ENCODE measurements at regions not wholly inside any gene's neighbourhood (a gene's known extent, or its start where the extent isn't known, plus 50 kb on each side); places are given as distances from the start of the nearest gene placed in this dataset.
"Not testable (repeated sequence)": the region's sequence is repeated elsewhere in the genome, so short reads cannot be mapped to it uniquely, and the experiment has no call there.

DNA sequence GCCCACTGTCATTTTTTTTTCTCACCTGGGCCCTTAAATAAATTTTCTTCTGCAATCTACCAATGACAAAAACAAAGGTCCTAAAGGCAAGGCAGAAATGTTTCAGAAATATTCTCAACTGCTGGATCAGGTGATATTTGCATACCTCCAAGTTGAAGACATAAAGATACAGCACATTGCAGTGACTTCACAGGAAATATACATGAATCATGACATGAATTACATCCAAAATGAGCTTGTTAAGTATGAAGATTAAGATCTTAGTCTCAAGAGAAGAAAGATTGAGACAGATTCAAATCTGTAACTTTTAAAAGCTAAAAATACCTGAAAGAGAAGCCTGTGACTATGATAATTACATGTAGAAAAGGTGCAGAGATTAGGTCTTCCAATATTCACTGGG lies 207.8 kb downstream of the SIPA1L2 start:
- DNase-seq (ENCODE audit: low spot score) = peak; percentile 7

DNA sequence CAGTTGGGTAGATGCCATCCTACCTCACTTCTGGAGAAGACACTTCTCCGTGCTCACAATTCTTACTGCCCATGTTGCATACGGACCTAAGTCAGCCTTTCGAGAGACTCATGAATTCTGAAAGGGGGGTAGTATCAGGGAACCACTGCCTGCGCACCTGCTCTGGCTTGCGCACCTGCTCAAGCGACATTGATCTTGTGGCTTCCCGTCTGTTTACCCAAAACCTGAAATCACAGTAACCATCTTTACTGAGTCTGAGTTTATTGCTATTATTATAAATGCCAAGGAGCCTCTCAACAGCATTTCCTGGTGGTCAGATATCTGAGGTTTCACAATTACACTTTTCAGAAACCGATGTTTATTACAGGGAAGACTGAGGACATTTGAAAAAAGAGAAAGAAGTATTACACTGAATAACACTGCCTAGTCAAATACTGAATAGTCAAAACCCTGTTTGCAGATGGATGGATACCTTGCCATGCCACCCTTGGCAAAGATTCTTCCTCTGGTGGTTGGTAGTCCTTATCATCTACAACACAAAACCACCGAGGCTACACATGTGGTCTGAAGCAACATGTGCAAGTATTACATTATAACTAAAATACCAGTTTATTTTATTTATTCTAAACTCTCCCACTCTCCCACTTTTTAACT lies 208.7 kb downstream of the SIPA1L2 start:
- ChIA-PET CTCF (no interaction called here), POLR2A (ENCODE audit: low non-redundant PET) (no interaction called here)
- TF ChIP-seq, protein P1, sequence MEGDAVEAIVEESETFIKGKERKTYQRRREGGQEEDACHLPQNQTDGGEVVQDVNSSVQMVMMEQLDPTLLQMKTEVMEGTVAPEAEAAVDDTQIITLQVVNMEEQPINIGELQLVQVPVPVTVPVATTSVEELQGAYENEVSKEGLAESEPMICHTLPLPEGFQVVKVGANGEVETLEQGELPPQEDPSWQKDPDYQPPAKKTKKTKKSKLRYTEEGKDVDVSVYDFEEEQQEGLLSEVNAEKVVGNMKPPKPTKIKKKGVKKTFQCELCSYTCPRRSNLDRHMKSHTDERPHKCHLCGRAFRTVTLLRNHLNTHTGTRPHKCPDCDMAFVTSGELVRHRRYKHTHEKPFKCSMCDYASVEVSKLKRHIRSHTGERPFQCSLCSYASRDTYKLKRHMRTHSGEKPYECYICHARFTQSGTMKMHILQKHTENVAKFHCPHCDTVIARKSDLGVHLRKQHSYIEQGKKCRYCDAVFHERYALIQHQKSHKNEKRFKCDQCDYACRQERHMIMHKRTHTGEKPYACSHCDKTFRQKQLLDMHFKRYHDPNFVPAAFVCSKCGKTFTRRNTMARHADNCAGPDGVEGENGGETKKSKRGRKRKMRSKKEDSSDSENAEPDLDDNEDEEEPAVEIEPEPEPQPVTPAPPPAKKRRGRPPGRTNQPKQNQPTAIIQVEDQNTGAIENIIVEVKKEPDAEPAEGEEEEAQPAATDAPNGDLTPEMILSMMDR (conservative IDR thresholded peaks at IDR 0.05; ENCODE audit: low read depth) = no peak
- DNase-seq (ENCODE audit: low spot score) = no peak
- H3K27ac ChIP-seq = no peak overlapping the region

More for the DNA sequence above, 207.8 kb downstream of the SIPA1L2 start:
- H3K27ac ChIP-seq = no peak overlapping the region
- POLR2A ChIA-PET (ENCODE audit: low non-redundant PET) = no interaction called here
- TF ChIP-seq, protein P1 (conservative IDR thresholded peaks at IDR 0.05; ENCODE audit: low read depth) = no peak
- CTCF ChIA-PET = no interaction called here

DNA sequence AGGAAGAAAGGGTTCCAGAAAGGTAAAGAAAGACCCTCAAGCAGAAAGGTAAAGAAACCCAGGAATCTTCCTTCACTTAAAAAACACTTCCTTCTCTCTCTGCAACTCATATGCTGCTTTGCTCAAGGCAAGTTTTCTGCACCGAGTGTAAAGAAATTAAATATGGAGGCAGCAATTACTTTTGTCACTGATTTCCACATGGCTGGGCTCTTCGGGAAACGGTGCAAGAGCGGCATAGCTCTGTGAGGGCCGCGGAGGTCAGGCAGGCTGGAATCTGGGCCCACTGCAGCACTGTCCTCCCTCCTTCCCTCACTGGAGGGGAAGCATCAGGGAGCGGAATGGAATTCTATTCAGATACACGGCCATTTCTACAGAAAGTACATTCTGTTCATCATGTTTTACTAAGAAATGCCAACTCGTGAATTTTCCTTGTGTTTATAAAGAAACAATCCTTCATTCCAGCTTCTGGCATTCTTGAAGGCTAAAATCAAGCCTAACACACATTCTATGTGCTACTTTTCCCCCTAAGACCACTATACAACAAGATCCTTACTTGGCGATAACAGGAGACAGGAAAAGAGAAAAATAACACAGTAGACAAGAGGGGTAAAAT lies 212.2 kb downstream of the SIPA1L2 start:
- TF ChIP-seq, protein P1 (conservative IDR thresholded peaks at IDR 0.05; ENCODE audit: low read depth) = no peak
- ChIA-PET POLR2A (ENCODE audit: low non-redundant PET) (no interaction called here), CTCF (interaction anchor here (0.8 kb wide), 1 partner anchor 51 kb away, joined by 4 read pairs; no protein-coding TSS in a partner anchor)
- H3K27ac ChIP-seq = no peak overlapping the region
- no peak for DNase-seq (ENCODE audit: low spot score)

DNA sequence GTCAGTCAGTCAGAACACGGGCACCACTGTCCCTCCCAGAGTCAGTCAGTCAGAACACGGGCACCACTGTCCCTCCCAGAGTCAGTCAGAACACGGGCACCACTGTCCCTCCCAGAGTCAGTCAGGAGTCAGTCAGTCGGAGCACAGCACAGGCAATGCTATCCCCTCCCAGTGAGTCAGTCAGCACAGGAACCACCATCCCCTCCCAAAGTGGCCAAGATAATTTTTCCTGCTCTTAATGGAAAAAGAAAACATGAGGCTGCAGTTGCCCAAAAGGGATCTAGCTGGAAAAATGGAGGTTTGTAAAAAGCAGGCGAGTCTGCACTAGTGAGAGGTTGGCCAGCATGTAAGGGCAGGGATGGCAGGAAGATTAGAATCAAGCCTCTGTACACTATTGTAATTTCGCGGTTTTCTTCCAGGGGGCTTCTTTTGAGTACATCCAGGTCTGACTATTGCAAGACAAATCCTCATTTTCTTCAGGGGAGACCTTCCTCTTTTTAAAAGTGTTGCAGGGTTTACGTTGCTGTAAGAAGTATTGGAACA lies 213.8 kb downstream of the SIPA1L2 start:
- peak; percentile 20 for DNase-seq (ENCODE audit: low spot score)
- CTCF ChIA-PET = no interaction called here
- H3K27ac ChIP-seq = peak overlapping the region; percentile 74
- TF ChIP-seq, protein P1 (conservative IDR thresholded peaks at IDR 0.05; ENCODE audit: low read depth) = no peak
- POLR2A ChIA-PET (ENCODE audit: low non-redundant PET) = no interaction called here

DNA sequence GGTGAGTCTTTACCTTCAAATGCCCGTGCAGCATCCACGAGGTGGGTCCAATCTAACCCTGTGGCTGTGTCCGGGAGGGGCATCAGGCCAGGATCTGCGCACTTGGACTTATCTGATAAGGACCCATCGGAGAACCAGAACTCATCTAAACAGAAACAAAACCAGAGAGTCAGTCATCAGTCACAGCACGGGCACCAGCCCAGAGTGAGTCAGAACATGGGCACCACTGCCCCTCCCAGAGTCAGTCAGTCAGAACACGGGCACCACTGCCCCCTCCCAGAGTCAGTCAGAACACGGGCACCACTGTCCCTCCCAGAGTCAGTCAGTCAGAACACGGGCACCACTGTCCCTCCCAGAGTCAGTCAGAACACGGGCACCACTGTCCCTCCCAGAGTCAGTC lies 214.5 kb downstream of the SIPA1L2 start:
- peak overlapping the region; percentile 74 for H3K27ac ChIP-seq
- POLR2A ChIA-PET (ENCODE audit: low non-redundant PET); CTCF ChIA-PET: not testable (repeated sequence)
- DNase-seq (ENCODE audit: low spot score) = peak; percentile 67

DNA sequence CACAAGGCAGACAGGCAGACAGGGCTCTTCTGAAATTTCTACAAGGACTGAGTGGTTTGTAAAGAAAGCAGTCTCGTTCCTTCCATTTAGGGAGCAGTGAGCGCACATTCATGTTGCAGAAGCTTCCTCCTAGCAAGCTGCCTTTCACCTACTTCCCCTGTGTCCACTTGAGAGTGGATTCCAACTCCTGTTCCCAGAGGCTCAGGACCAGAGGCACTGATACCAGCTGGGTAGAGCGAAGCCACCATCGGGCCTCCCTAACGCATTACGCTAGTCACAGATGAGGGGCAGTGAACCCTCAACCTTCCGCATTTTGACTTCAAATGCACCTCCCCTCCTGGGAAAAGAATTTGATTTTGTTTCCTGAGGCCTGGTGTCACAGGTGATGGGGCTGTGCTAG lies 215.8 kb downstream of the SIPA1L2 start:
- no peak overlapping the region for H3K27ac ChIP-seq
- DNase-seq (ENCODE audit: low spot score) = no peak
- CTCF ChIA-PET = no interaction called here
- POLR2A ChIA-PET (ENCODE audit: low non-redundant PET) = no interaction called here
- TF ChIP-seq, protein P1 (conservative IDR thresholded peaks at IDR 0.05; ENCODE audit: low read depth) = no peak

DNA sequence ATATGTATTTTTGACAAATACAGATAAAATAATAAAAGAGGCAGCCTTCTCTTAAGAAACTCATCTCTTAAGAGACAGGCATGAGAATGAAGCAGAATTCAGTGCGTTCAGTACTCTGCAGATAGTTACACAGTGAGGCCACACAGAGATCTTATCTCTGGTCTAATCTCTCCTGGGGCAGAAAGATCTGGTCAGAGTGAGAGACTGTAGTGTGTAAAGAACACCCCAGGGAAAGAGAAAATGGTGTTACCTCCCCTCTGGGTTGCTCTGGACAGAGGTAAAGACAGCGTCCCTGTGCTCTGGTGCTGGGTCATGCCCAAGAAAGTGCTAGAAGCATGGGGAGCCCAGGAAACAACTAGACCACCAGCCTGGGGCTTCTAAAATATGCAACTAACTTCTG lies 216.3 kb downstream of the SIPA1L2 start:
- H3K27ac ChIP-seq = no peak overlapping the region
- POLR2A ChIA-PET (ENCODE audit: low non-redundant PET) = no interaction called here
- DNase-seq (ENCODE audit: low spot score) = no peak
- CTCF ChIA-PET = no interaction called here
- TF ChIP-seq, protein P1 (conservative IDR thresholded peaks at IDR 0.05; ENCODE audit: low read depth) = no peak
